ENCODE measurements at regions not wholly inside any gene's neighbourhood (a gene's known extent, or its start where the extent isn't known, plus 50 kb on each side); places are given as distances from the start of the nearest gene placed in this dataset.

- Histone ChIP-seq H3K36me3 (no peaks in the 10 kb centered on the region), H3K27ac (no peak overlapping the region), H3K4me1 (no peaks in the 10 kb centered on the region), H3K4me3 (no peak overlapping the region), H3K27me3 (no peaks in the 10 kb centered on the region), H3K9me3 (no peaks in the 10 kb centered on the region)
- DNase-seq (no peak), ATAC-seq (no peak)
- TF ChIP-seq, protein P1, sequence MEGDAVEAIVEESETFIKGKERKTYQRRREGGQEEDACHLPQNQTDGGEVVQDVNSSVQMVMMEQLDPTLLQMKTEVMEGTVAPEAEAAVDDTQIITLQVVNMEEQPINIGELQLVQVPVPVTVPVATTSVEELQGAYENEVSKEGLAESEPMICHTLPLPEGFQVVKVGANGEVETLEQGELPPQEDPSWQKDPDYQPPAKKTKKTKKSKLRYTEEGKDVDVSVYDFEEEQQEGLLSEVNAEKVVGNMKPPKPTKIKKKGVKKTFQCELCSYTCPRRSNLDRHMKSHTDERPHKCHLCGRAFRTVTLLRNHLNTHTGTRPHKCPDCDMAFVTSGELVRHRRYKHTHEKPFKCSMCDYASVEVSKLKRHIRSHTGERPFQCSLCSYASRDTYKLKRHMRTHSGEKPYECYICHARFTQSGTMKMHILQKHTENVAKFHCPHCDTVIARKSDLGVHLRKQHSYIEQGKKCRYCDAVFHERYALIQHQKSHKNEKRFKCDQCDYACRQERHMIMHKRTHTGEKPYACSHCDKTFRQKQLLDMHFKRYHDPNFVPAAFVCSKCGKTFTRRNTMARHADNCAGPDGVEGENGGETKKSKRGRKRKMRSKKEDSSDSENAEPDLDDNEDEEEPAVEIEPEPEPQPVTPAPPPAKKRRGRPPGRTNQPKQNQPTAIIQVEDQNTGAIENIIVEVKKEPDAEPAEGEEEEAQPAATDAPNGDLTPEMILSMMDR (IDR thresholded peaks at IDR 0.05) = no peak
- intact Hi-C loops (cut with DNase I) = no loop called here
Measured at GRCh38 chr9:29806937-29807618, 2233.8 kb upstream of the C9orf72 start.

- ATAC-seq (peak; percentile 22), DNase-seq (no peak)
Measured at GRCh38 chr9:29816954-29817703, 2243.8 kb upstream of the C9orf72 start.

GRCh38 chr9:29822458-29822857 lies 2249.2 kb upstream of the C9orf72 start:
- Histone ChIP-seq H3K27ac (no peak overlapping the region), H3K4me3 (no peak overlapping the region), H3K36me3 (no peaks in the 10 kb centered on the region), H3K4me1 (no peaks in the 10 kb centered on the region), H3K27me3 (no peaks in the 10 kb centered on the region), H3K9me3 (peaks cover 14% of the 10 kb centered on the region)
- intact Hi-C loops (cut with DNase I) = no loop called here
- DNase-seq = no peak
- TF ChIP-seq, protein P1 (IDR thresholded peaks at IDR 0.05) = no peak
- ATAC-seq = no peak

More at GRCh38 chr9:29816954-29817703, 2243.8 kb upstream of the C9orf72 start:
- Histone ChIP-seq H3K27me3 (no peaks in the 10 kb centered on the region), H3K9me3 (peaks cover 8% of the 10 kb centered on the region), H3K4me3 (no peak overlapping the region), H3K4me1 (no peaks in the 10 kb centered on the region), H3K27ac (no peak overlapping the region), H3K36me3 (no peaks in the 10 kb centered on the region)
- intact Hi-C loops (cut with DNase I) = no loop called here
- TF ChIP-seq, protein P1 (IDR thresholded peaks at IDR 0.05) = no peak

DNA sequence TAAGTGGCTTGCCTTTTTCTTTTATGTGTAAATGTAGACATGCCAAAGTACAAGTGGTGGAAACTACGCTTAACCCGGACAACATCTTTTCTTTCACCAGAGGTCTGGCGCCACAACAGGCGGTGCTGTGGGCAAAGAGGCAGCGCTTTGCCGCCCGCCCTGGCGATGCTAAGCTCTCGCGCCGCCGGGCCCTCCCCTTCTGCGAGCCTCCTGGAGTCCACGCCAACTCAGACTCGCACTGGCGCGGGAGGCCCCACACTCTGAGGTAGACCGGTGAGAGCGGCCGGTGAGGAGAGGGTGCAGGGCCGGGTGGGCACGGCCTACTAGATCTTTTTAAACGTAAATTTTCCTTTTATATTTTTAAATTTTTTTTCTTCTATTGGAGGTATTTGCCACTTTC lies 2253.1 kb upstream of the C9orf72 start:
- TF ChIP-seq, protein P1 (IDR thresholded peaks at IDR 0.05) = no peak
- Histone ChIP-seq H3K27me3 (no peaks in the 10 kb centered on the region), H3K27ac (no peak overlapping the region), H3K36me3 (no peaks in the 10 kb centered on the region), H3K4me3 (no peak overlapping the region), H3K4me1 (no peaks in the 10 kb centered on the region), H3K9me3 (peaks cover 7% of the 10 kb centered on the region)
- intact Hi-C loops (cut with DNase I) = no loop called here
- DNase-seq (no peak), ATAC-seq (peak; percentile 19)

- TF ChIP-seq, protein P1 (IDR thresholded peaks at IDR 0.05) = peak; percentile 29
- DNase-seq = no peak
- Histone ChIP-seq H3K27me3 (no peaks in the 10 kb centered on the region), H3K27ac (no peak overlapping the region), H3K4me3 (no peak overlapping the region), H3K36me3 (no peaks in the 10 kb centered on the region), H3K9me3 (peaks cover 7% of the 10 kb centered on the region), H3K4me1 (no peaks in the 10 kb centered on the region)
- intact Hi-C loops (cut with DNase I) = no loop called here
- ATAC-seq = peak; percentile 45
Measured at GRCh38 chr9:29830821-29831220, 2257.5 kb upstream of the C9orf72 start.
